ENCODE measurements at regions not wholly inside any gene's neighbourhood (a gene's known extent, or its start where the extent isn't known, plus 50 kb on each side); places are given as distances from the start of the nearest gene placed in this dataset.

- TF ChIP-seq POLR2AphosphoS5 (IDR thresholded peaks at IDR 0.05; ENCODE audit: low read depth, low read length) (no peak), RAD21 (IDR thresholded peaks at IDR 0.05; ENCODE audit: low read length) (no peak), EP300 (IDR thresholded peaks at IDR 0.05; ENCODE audit: borderline replicate concordance in 1 of 2, low read depth in 1 of 2, low read length in 1 of 2) (no peak), TAF1 (IDR thresholded peaks at IDR 0.05; ENCODE audit: borderline replicate concordance, low read depth, low read length) (no peak)
Observed at GRCh38 chr5:99771296-99771695, 763.9 kb upstream of the FAM174A start.

All from SK-N-SH (cell line).